ENCODE measurements at regions not wholly inside any gene's neighbourhood (a gene's known extent, or its start where the extent isn't known, plus 50 kb on each side); places are given as distances from the start of the nearest gene placed in this dataset.
"Not testable (repeated sequence)": the region's sequence is repeated elsewhere in the genome, so short reads cannot be mapped to it uniquely, and the experiment has no call there.

GRCh38 chr3:177337541-177338331 lies 140.5 kb upstream of the TBL1XR1 start:
- peak; percentile 63 for DNase-seq (ENCODE audit: low read depth)

- peak; percentile 29 for DNase-seq (ENCODE audit: low read depth)
Observed at GRCh38 chr3:177338697-177339219, 141.5 kb upstream of the TBL1XR1 start.

- not testable (repeated sequence) for DNase-seq (ENCODE audit: low read depth)
Observed at GRCh38 chr3:177339220-177339703, 142.0 kb upstream of the TBL1XR1 start.

DNA sequence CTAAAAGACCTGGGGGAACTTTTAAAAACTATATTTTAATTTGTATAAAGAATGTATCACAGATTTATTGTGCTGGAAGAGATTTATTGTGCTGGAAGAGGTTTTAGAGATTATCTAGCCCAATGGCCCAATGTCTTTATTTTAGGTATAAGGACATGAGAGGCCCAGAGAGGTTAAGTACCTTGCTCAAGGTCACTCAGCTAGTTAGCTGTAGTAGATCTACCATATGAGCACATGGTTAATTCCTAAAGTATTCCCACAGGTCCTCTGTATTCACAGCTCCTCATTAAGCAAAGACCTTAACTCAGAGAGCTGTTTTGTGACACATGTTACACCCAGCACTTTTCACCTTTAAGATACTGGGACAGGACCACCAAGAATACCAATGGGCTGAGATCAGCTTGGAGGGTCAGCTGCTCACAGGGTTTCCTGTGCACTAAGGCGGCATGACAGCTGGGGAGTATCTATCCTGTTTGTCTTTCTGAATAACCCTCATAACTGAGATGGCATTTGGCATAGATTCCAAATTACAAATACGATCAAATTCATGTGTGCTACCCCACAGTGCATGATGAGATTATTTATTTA lies 143.1 kb upstream of the TBL1XR1 start:
- DNase-seq (ENCODE audit: low read depth) = no peak

DNA sequence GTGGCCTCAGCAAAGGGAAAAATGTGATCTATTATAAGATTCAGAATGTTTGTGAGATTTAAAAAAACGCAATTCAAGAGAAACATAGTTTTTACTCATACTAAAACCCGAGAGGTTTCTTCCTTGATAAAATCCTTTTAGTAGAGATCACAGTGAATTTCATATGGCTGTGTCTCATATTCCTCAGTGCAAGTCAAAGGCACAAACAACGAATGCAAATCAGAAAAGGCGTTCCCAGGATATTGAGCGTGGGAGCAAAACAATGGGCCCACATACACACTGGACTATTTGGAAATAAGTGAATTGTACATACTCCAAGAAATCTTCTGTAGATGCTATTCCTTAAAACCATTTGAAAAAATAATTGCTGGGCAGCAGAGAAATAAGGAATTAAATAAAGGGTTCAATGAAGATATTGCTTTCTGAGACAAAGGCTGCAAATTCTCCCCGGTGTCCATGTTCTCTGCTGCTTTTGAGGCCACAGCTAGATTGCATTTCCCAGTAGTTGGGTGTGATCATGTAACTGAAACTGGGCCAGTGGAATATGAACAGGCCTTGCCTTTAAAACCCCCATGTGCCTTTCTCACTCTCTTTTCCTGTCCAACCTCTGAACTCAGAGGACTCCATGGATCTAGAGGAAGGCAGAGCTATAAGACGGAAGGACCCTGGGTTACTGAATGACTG lies 144.6 kb upstream of the TBL1XR1 start:
- no peak for DNase-seq (ENCODE audit: low read depth)

- DNase-seq (ENCODE audit: low read depth) = no peak
Observed at GRCh38 chr3:177343122-177343625, 145.9 kb upstream of the TBL1XR1 start.

- peak; percentile 97 for DNase-seq (ENCODE audit: low read depth)
Observed at GRCh38 chr3:177345049-177345972, 148.0 kb upstream of the TBL1XR1 start.

GRCh38 chr3:177345973-177346503 lies 148.8 kb upstream of the TBL1XR1 start:
- no peak for DNase-seq (ENCODE audit: low read depth)

- no peak for DNase-seq (ENCODE audit: low read depth)
Observed at GRCh38 chr3:177346878-177347277, 149.6 kb upstream of the TBL1XR1 start.

DNA sequence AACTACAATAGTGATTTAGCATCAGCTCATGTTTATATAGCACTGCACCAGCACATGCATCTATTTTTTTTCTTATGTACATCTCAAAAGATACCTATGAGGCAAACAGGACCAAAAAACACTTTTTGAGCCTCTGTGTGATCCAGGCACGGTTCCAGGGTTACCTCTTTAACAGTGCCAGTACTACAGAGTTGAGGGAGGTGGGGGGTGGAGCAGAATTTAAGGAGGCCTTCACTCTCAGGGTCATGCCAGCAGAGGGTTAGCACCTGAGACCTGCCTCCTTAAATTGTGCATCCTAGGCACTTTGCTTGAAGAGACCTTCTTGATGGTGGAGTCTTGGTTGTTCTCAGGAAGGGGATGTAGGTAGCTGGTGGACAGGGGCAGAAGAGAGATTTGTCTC lies 150.3 kb upstream of the TBL1XR1 start:
- DNase-seq (ENCODE audit: low read depth) = no peak

DNA sequence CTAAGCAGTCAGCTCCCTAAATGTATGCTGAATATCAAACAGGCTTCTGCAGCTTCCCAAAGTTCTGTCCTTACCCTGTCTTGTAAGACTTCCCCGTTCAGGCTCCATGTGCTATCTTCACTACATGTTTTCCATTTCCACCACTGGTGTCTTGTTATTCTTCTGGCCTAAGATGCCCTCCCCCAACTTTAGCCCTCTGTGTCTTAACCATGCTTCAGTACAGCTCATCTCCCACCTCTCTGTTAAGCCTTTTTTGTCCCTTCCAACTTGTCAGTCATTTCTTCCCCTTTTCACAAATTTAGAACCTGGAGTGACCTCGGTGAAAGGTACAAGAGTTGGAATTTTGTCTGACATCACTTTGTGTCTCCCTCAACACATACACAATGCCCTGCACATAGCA lies 151.7 kb upstream of the TBL1XR1 start:
- DNase-seq (ENCODE audit: low read depth) = no peak

GRCh38 chr3:177349384-177349783 lies 152.1 kb upstream of the TBL1XR1 start:
- DNase-seq (ENCODE audit: low read depth) = no peak

DNA sequence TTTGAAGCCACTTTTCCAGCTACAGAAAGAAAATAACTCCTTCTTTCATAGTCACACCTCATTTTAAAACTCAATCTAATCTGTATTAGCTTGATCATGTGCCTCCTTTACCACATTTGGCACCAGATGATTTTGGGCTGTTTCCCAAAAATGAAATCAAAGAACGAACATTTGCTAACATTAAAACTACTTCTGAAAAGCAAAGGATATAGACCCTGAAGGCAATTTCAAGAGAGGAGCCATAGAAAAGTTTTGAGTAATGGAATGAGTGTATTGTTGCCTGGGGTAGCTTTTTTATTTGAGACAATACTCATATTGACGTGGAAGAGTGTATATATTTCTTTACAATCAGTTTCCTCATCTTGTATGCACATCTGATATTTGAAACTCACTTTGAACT lies 152.8 kb upstream of the TBL1XR1 start:
- DNase-seq (ENCODE audit: low read depth) = peak; percentile 59

- no peak for DNase-seq (ENCODE audit: low read depth)
Observed at GRCh38 chr3:177351206-177351605, 153.9 kb upstream of the TBL1XR1 start.

GRCh38 chr3:177351757-177352158 lies 154.5 kb upstream of the TBL1XR1 start:
- DNase-seq (ENCODE audit: low read depth) = no peak

DNA sequence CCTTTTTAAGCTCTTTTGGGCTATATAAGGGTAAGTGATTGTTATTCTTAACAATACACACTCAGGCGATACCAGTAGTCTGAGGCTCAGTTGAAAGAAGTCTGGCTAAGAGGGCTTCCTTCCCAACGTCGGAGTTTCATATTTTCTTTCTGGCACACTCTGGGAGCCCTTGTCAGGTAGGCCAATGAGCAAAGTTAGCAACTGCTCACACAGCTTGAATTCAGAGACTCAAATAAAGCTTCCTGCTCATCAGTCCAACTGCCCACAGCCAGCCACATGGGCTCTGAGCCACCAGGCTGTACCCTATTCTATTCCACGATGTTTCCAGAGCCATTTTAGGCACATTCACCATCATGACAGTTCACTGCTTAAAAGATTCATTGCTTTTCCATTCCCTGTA lies 155.1 kb upstream of the TBL1XR1 start:
- DNase-seq (ENCODE audit: low read depth) = no peak

DNA sequence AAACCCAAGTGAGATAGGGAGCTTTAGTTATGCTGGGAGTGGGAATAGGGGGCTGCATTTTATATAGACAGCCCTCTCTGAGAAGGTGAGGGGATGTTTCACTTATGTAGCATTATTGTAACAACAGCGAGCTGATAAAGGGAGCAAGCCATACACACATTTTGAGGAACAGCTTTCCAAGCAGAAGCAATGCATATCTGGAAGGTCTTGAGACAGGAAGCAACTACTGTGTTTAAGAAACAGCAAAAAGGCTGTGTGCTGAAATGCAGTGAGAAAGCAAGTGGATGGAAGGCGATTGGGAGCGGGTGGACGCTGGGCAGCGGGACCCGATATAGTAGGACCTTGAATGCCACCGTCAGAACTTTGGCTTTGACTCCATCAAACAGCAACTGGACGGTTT lies 155.9 kb upstream of the TBL1XR1 start:
- no peak for DNase-seq (ENCODE audit: low read depth)

- not testable (repeated sequence) for DNase-seq (ENCODE audit: low read depth)
Observed at GRCh38 chr3:177353879-177354278, 156.6 kb upstream of the TBL1XR1 start.

DNA sequence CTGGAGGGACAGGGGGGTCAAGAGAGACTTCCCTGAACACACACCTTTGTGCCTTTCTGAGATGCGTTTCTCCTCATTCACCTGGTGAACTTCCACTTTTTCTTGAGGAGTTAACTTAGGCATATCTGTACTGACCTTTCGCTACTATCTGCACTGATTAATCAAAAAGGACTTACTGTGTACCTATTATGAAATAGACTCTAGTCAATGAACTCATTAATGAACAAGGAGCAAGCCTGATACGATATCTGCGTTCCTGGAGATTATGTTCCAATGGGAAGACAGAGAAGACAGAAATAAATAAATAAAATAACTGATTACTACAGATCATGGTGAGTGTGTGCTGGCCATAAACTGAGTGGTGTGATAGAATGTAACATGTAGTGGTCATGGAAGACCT lies 157.2 kb upstream of the TBL1XR1 start:
- no peak for DNase-seq (ENCODE audit: low read depth)

GRCh38 chr3:177356113-177356512 lies 158.8 kb upstream of the TBL1XR1 start:
- no peak for DNase-seq (ENCODE audit: low read depth)

DNA sequence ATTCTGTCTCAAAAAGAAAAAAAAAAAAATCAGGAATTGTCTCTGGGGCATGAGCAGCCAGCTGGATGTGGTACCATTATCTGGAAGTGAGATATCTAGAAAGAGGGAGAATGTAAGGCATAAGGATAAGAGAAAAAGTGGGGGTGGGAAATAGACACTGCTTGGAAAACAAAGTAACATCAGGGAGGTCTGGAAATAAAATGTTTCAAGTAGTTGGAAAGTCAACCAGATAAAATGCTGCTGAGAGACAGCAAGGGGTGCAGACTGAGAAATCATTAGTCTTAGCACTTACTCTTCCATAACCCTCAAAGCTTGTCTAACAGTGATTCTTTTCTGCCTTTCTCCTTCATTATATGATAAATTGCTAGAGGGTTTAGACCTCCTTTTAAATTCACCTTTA lies 159.7 kb upstream of the TBL1XR1 start:
- no peak for DNase-seq (ENCODE audit: low read depth)

Measured in RPMI7951 (cell line).